Parathyroid adenoma (tissue), 2 donors: ENCODE measurements at regions not wholly inside any gene's neighbourhood (a gene's known extent, or its start where the extent isn't known, plus 50 kb on each side); places are given as distances from the start of the nearest gene placed in this dataset.

Source experiments
- H2AFZ ChIP-seq: fragments of 300-600 bp; sonication (generic); one replicate; pipeline ENCODE4 v1.7.0; 2017; ENCODE audit warnings: antibody characterized with exemption, mild to moderate bottlenecking
- H3K27ac ChIP-seq: fragments of 300-600 bp; sonication (generic); one replicate; pipeline ENCODE4 v1.7.0; 2017
- H3K27me3 ChIP-seq: fragments of 300-600 bp; sonication (generic); one replicate; pipeline ENCODE4 v1.7.0; 2017; ENCODE audit warnings: low read length; ENCODE audit not compliant: control insufficient read depth, insufficient read depth
- H3K36me3 ChIP-seq: fragments of 300-600 bp; sonication (generic); one replicate; pipeline ENCODE4 v1.7.0; 2017; ENCODE audit warnings: low read length; ENCODE audit not compliant: control insufficient read depth, insufficient read depth
- H3K4me1 ChIP-seq: fragments of 300-600 bp; sonication (generic); one replicate; pipeline ENCODE4 v1.7.0; 2017; ENCODE audit warnings: control low read depth
- H3K4me2 ChIP-seq: fragments of 300-600 bp; sonication (generic); one replicate; pipeline ENCODE4 v1.7.0; 2017; ENCODE audit warnings: low read length
- H3K4me3 ChIP-seq: fragments of 300-600 bp; sonication (generic); one replicate; pipeline ENCODE4 v1.7.0; 2017; ENCODE audit warnings: low read depth, low read length
- H3K79me2 ChIP-seq: fragments of 300-600 bp; sonication (generic); one replicate; pipeline ENCODE4 v1.7.0; 2017; ENCODE audit warnings: control low read depth
- H3K9ac ChIP-seq: fragments of 300-600 bp; sonication (generic); one replicate; pipeline ENCODE4 v1.7.0; 2017; ENCODE audit warnings: mild to moderate bottlenecking
- H3K9me3 ChIP-seq: fragments of 300-600 bp; sonication (generic); one replicate; pipeline ENCODE4 v1.7.0; 2017; ENCODE audit warnings: low read length; ENCODE audit not compliant: control insufficient read depth
- CTCF ChIP-seq: fragments of 300-600 bp; sonication (generic); IDR thresholded peaks from one replicate; pipeline ENCODE4 v1.7.0; 2017; ENCODE audit warnings: antibody characterized with exemption, mild to moderate bottlenecking
- donor health status: primary hyperparathyroidism.

- H3K4me2 ChIP-seq = no peak overlapping the region
- no peaks in the 10 kb centered on the region for H3K36me3 ChIP-seq
- no peaks in the 10 kb centered on the region for H3K9me3 ChIP-seq
- H3K27ac ChIP-seq = no peak overlapping the region
- no peak overlapping the region for H2AFZ ChIP-seq
- H3K27me3 ChIP-seq = no peaks in the 10 kb centered on the region
- no peak overlapping the region for H3K4me3 ChIP-seq
- no peak for TF ChIP-seq CTCF
- no peaks in the 10 kb centered on the region for H3K4me1 ChIP-seq
- H3K9ac ChIP-seq = no peak overlapping the region
- no peaks in the 10 kb centered on the region for H3K79me2 ChIP-seq
Measured at GRCh38 chr5:164071671-164072070, 566.3 kb downstream of the MAT2B start.

GRCh38 chr5:164073081-164073480, 567.7 kb downstream of the MAT2B start:
- H3K9ac ChIP-seq = no peak overlapping the region
- H2AFZ ChIP-seq = no peak overlapping the region
- H3K27ac ChIP-seq = no peak overlapping the region
- no peaks in the 10 kb centered on the region for H3K4me1 ChIP-seq
- H3K4me2 ChIP-seq = no peak overlapping the region
- H3K36me3 ChIP-seq = no peaks in the 10 kb centered on the region
- no peak for TF ChIP-seq CTCF
- no peaks in the 10 kb centered on the region for H3K9me3 ChIP-seq
- H3K27me3 ChIP-seq = no peaks in the 10 kb centered on the region
- H3K4me3 ChIP-seq = no peak overlapping the region
- no peaks in the 10 kb centered on the region for H3K79me2 ChIP-seq

DNA sequence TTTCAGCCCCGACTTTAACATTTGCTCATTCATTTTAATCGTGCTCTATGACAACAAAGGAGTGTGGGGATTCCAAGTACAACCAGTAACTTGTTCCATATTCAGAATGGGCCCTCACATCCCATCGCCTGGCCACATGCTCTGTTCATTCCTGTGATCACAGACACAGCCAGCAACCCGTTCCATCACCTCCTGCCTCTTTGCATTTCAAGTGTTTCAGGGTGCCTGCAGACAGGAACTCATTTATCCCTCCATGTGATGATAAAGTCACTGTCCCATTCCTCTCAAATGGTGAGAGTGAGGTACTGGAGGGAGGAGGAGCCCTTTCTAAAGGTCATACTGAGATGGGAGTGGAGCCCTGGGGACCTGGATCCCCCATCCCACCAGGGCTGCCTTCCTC, 571.1 kb downstream of the MAT2B start:
- TF ChIP-seq CTCF = no peak
- Histone ChIP-seq H3K27me3 (no peaks in the 10 kb centered on the region), H3K27ac (no peak overlapping the region), H2AFZ (no peak overlapping the region), H3K4me3 (no peak overlapping the region), H3K79me2 (no peaks in the 10 kb centered on the region), H3K4me1 (no peaks in the 10 kb centered on the region), H3K9ac (no peak overlapping the region), H3K4me2 (no peak overlapping the region), H3K36me3 (no peaks in the 10 kb centered on the region), H3K9me3 (no peaks in the 10 kb centered on the region)

DNA sequence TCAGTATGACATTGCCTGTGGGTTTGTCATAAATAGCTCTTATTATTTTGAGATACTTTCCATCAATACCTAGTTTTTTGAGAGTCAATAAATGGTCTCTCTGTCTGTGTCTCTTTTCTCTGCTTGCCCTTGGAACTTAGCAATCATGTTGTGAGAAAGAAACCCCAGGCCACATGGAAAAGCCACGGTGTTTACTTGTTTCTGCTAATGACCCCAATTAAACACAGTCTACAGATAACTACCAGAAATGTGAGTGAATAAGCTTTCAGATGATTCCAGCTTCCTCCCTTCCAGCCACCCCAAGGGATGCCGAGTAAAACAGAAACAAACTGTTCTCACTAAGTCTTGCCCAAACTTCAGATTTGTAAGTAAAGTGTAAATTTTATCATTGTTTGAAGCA, 584.9 kb downstream of the MAT2B start:
- no peak overlapping the region for H3K4me2 ChIP-seq
- no peaks in the 10 kb centered on the region for H3K9me3 ChIP-seq
- H3K79me2 ChIP-seq = no peaks in the 10 kb centered on the region
- no peak overlapping the region for H3K9ac ChIP-seq
- no peaks in the 10 kb centered on the region for H3K4me1 ChIP-seq
- no peak for TF ChIP-seq CTCF
- no peak overlapping the region for H3K4me3 ChIP-seq
- no peak overlapping the region for H2AFZ ChIP-seq
- H3K36me3 ChIP-seq = no peaks in the 10 kb centered on the region
- no peaks in the 10 kb centered on the region for H3K27me3 ChIP-seq
- no peak overlapping the region for H3K27ac ChIP-seq

DNA sequence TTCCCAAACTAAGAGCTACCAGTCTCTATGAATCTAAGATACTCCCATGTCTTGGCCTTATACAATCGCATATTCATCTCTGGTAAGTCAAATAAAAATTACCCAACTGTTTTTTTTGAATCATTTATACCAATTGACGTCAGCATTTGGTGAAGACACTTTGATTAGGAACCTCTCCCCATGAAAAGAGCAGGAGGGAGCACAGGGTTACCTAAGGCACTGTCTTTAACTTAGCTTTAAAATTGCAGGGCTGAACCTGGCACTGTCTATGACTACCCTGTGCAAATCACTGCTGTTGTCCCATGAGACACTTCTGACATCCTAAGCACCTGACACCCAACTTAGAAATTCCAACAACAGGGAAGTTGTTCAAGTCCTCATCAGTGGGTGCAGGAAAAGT, 586.4 kb downstream of the MAT2B start:
- H3K4me2 ChIP-seq = no peak overlapping the region
- H3K4me3 ChIP-seq = no peak overlapping the region
- no peaks in the 10 kb centered on the region for H3K4me1 ChIP-seq
- no peak overlapping the region for H3K9ac ChIP-seq
- H3K27ac ChIP-seq = no peak overlapping the region
- no peaks in the 10 kb centered on the region for H3K9me3 ChIP-seq
- H3K27me3 ChIP-seq = no peaks in the 10 kb centered on the region
- no peak for TF ChIP-seq CTCF
- no peak overlapping the region for H2AFZ ChIP-seq
- H3K79me2 ChIP-seq = no peaks in the 10 kb centered on the region
- no peaks in the 10 kb centered on the region for H3K36me3 ChIP-seq
